K562 (cell line): ENCODE measurements at regions not wholly inside any gene's neighbourhood (a gene's known extent, or its start where the extent isn't known, plus 50 kb on each side); places are given as distances from the start of the nearest gene placed in this dataset.

ENCODE experiments used
- CBX2 ChIP-seq: fragments of 200-600 bp; sonication (generic); IDR thresholded peaks from one replicate; pipeline ENCODE4 v1.6.1; 2012; ENCODE audit warnings: mild to moderate bottlenecking, low read length, inconsistent platforms; ENCODE audit not compliant: insufficient read depth, poor library complexity, severe bottlenecking
- NEUROD1 ChIP-seq: fragments of 150-350 bp; IDR thresholded peaks from 2 replicates; pipeline ENCODE4 v1.6.1; 2014; ENCODE audit warnings: borderline replicate concordance, low read length, low read depth; ENCODE audit not compliant: partially characterized antibody
- RBM34 ChIP-seq: fragments of 200-400 bp; formaldehyde crosslinking; IDR thresholded peaks from 2 replicates; pipeline ENCODE4 v1.6.1; 2018; ENCODE audit warnings: low read length, borderline replicate concordance; ENCODE audit not compliant: insufficient read depth
- TGIF2 ChIP-seq: sonication (generic); formaldehyde crosslinking; IDR thresholded peaks from 2 replicates; pipeline ENCODE4 v1.8.1; 2022; ENCODE audit warnings: mild to moderate bottlenecking, missing genetic modification reagents, moderate library complexity
- ZC3H11A ChIP-seq: IDR thresholded peaks from 2 replicates; pipeline ENCODE4 v1.6.1; 2012; ENCODE audit warnings: low read depth, low read length, improper control_type of control experiment
- TF ChIP-seq, protein P1 (sequence below): fragments of 250-450 bp; sonication (Bioruptor Pico); IDR thresholded peaks from 2 replicates; pipeline ENCODE4 v1.5.0; 2021; ENCODE audit warnings: mild to moderate bottlenecking, moderate library complexity
- TF ChIP-seq, protein P2 (sequence below): IDR thresholded peaks from 2 replicates; pipeline ENCODE4 v1.6.1; 2012; ENCODE audit warnings: low read depth, low read length, improper control_type of control experiment, borderline replicate concordance
- TF ChIP-seq, protein P3 (sequence below): fragments of 450-650 bp; formaldehyde crosslinking; IDR thresholded peaks from 2 replicates; pipeline ENCODE4 v1.4.0; 2020; ENCODE audit warnings: mild to moderate bottlenecking, moderate library complexity
- TF ChIP-seq, protein P4 (sequence below), 2 experiments: fragments of 250-450 bp in 1 of 2; fragments of 450-650 bp in 1 of 2; sonication (Bioruptor Pico) in 1 of 2; IDR thresholded peaks; 2 replicates each; pipeline versions ENCODE4 v1.6.1 to v1.8.0; 2016 to 2021; ENCODE audit warnings: mild to moderate bottlenecking in 2 of 2, moderate library complexity in 2 of 2, missing compliant biosample characterization in 1 of 2, missing genetic modification characterization in 1 of 2

DNA sequence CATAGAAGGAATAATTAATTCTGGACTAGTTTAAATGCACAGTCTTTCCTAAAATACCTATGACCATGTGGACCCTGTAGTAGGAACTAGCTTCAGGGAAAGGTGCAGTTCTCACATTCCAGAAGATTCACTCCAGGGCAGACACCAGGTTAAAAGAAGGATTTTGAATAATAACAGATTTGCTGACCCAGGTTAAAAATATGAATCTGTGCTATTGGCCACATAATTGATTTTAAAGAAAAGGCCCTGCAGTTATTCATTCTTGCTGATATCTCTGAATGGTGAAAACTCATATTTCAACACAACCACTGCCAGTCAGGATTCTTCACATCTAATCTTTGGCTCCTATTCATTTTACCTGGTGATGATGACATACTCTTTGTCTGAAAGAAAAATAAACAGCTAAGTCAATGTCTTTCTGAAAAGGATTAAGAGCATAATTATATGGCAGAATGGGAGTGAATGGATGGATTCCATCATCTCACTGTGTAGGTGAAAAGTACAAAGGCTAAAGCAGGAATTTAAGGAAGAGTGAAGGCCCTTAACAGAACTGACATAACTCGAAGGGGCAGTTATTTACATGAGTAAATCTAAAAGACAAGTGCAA lies 432.8 kb downstream of the PDGFC start (continued):
- TF ChIP-seq, protein P1, sequence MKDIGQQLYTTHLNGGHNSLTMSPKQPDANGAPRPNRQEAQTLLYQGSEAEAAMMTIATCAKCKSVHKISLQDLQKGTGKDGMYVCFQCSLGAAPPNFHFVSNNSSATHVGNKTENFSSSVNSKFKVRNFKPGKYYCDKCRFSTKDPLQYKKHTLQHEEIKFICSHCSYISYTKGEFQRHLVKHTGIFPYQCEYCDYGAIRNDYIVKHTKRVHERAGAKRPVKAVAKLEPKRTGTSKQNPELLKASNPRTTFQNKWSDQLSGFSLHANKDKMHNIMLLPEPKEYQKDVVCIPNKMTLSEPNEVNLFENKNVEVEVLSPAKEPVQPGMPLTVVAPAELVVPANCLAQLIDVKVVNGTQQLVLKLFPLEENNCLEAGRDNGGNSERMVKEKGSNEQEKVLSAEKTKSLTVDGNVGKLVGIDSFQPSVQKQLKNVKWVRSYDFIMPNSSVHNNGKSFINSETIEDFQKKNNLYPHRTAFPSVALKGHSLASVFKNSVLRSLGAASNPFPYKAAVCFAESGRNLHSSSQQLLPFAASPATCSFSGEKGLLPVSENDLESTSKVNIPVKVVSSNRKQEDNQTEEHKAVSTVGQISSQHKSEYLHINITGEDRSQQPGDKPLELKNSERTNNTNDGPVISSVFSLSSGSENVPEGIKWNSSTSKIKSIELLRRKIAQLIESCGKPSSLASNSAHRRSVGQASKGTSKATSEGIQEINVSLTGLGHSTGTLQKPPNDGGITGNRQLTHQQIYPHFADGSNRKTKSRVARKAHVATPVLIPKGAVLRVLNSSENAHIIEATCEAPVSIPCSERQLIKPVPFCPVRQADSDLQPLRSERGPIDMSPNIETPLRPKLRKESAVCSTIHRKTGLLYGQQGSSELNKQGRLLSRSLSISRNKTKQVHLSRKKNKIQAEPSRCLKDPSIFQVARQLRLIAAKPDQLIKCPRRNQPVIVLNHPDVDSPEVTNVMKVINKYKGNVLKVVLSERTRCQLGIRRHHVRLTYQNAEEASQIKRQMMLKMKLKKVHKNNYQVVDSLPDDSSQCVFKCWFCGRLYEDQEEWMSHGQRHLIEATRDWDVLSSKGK (CRISPR knock-in tag): no peak
- TF ChIP-seq, protein P2, sequence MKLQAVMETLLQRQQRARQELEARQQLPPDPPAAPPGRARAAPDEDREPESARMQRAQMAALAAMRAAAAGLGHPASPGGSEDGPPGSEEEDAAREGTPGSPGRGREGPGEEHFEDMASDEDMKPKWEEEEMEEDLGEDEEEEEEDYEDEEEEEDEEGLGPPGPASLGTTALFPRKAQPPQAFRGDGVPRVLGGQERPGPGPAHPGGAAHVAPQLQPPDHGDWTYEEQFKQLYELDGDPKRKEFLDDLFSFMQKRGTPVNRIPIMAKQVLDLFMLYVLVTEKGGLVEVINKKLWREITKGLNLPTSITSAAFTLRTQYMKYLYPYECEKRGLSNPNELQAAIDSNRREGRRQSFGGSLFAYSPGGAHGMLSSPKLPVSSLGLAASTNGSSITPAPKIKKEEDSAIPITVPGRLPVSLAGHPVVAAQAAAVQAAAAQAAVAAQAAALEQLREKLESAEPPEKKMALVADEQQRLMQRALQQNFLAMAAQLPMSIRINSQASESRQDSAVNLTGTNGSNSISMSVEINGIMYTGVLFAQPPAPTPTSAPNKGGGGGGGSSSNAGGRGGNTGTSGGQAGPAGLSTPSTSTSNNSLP: no peak
- TF ChIP-seq NEUROD1 (no peak), CBX2 (no peak), ZC3H11A (no peak), RBM34 (no peak), TGIF2 (CRISPR knock-in tag) (no peak)
- TF ChIP-seq, protein P3, sequence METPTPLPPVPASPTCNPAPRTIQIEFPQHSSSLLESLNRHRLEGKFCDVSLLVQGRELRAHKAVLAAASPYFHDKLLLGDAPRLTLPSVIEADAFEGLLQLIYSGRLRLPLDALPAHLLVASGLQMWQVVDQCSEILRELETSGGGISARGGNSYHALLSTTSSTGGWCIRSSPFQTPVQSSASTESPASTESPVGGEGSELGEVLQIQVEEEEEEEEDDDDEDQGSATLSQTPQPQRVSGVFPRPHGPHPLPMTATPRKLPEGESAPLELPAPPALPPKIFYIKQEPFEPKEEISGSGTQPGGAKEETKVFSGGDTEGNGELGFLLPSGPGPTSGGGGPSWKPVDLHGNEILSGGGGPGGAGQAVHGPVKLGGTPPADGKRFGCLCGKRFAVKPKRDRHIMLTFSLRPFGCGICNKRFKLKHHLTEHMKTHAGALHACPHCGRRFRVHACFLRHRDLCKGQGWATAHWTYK: no peak
- TF ChIP-seq, protein P4, sequence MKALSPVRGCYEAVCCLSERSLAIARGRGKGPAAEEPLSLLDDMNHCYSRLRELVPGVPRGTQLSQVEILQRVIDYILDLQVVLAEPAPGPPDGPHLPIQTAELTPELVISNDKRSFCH (CRISPR knock-in tag; IDR thresholded peaks at IDR 0.05): no peak
- TF ChIP-seq, protein P4 (tag; IDR thresholded peaks at IDR 0.05): no peak
